Activated T-helper 2 cell treated with anti-CD3 and anti-CD28 coated beads, Interferon-gamma antibody, Interleukin-2, Interleukin-4, amounts not matched to agents 10 μg/mL and 5 μg/mL and 100 μg/mL, durations not matched to agents 14 hours and 24 hours and 36 hours (primary cell): ENCODE measurements at regions not wholly inside any gene's neighbourhood (a gene's known extent, or its start where the extent isn't known, plus 50 kb on each side); places are given as distances from the start of the nearest gene placed in this dataset.

Source experiments
- DNase-seq: peaks from one replicate; pipeline ENCODE4 v3.0.0; 2021; ENCODE audit warnings: low spot score
- H3K27ac Mint-ChIP-seq: one replicate; pipeline ENCODE4 v1.8.0; 2021; ENCODE audit warnings: mixed read lengths
- H3K27me3 Mint-ChIP-seq: one replicate; pipeline ENCODE4 v1.8.0; 2021; ENCODE audit warnings: low read depth, mixed read lengths
- H3K36me3 Mint-ChIP-seq: one replicate; pipeline ENCODE4 v1.8.0; 2021; ENCODE audit warnings: low read depth, mixed read lengths
- H3K4me1 Mint-ChIP-seq: one replicate; pipeline ENCODE4 v1.8.0; 2021; ENCODE audit warnings: low read depth, mixed read lengths
- H3K4me3 Mint-ChIP-seq: one replicate; pipeline ENCODE4 v1.8.0; 2021; ENCODE audit warnings: low read depth, mild to moderate bottlenecking, moderate library complexity, mixed read lengths
- H3K9me3 Mint-ChIP-seq: one replicate; pipeline ENCODE4 v1.8.0; 2021; ENCODE audit warnings: mixed read lengths
- intact Hi-C: fragments of 100-400 bp; cut with micrococcal nuclease; formaldehyde crosslinking; loops from one replicate; pipeline ENCODE4 v1.15.1; 2023

GRCh38 chr3:168877899-168878298 lies 782.2 kb upstream of the GOLIM4 start:
- no peaks in the 10 kb centered on the region for H3K27me3 Mint-ChIP-seq
- DNase-seq = no peak
- no peak overlapping the region for H3K27ac Mint-ChIP-seq
- H3K4me1 Mint-ChIP-seq = peaks cover 4% of the 10 kb centered on the region
- no peaks in the 10 kb centered on the region for H3K36me3 Mint-ChIP-seq
- intact Hi-C loops = no loop called here
- H3K9me3 Mint-ChIP-seq = no peaks in the 10 kb centered on the region
- no peak overlapping the region for H3K4me3 Mint-ChIP-seq

GRCh38 chr3:168876346-168877035 lies 780.8 kb upstream of the GOLIM4 start:
- no peak overlapping the region for H3K4me3 Mint-ChIP-seq
- H3K36me3 Mint-ChIP-seq = no peaks in the 10 kb centered on the region
- intact Hi-C loops = no loop called here
- peaks cover 4% of the 10 kb centered on the region for H3K4me1 Mint-ChIP-seq
- no peaks in the 10 kb centered on the region for H3K27me3 Mint-ChIP-seq
- no peak overlapping the region for H3K27ac Mint-ChIP-seq
- DNase-seq = no peak
- no peaks in the 10 kb centered on the region for H3K9me3 Mint-ChIP-seq

GRCh38 chr3:168872826-168873225 lies 777.1 kb upstream of the GOLIM4 start:
- Mint-ChIP-seq H3K4me3 (no peak overlapping the region), H3K36me3 (no peaks in the 10 kb centered on the region), H3K9me3 (no peaks in the 10 kb centered on the region), H3K27ac (no peak overlapping the region), H3K27me3 (no peaks in the 10 kb centered on the region), H3K4me1 (peaks cover 4% of the 10 kb centered on the region)
- intact Hi-C loops = no loop called here
- DNase-seq = no peak

GRCh38 chr3:168870892-168871291 lies 775.2 kb upstream of the GOLIM4 start:
- H3K4me1 Mint-ChIP-seq = no peaks in the 10 kb centered on the region
- H3K9me3 Mint-ChIP-seq = no peaks in the 10 kb centered on the region
- intact Hi-C loops = no loop called here
- DNase-seq = no peak
- no peaks in the 10 kb centered on the region for H3K36me3 Mint-ChIP-seq
- no peak overlapping the region for H3K27ac Mint-ChIP-seq
- H3K4me3 Mint-ChIP-seq = no peak overlapping the region
- no peaks in the 10 kb centered on the region for H3K27me3 Mint-ChIP-seq

- DNase-seq = no peak
- no peaks in the 10 kb centered on the region for H3K9me3 Mint-ChIP-seq
- intact Hi-C loops = loop anchor here (5.0 kb wide), 1 partner anchor 802 kb away; no protein-coding TSS in a partner anchor
These were observed 769.4 kb upstream of the GOLIM4 start for GRCh38 chr3:168865022-168865551.

GRCh38 chr3:168864107-168865021 lies 768.6 kb upstream of the GOLIM4 start:
- DNase-seq = no peak
- no peak overlapping the region for H3K4me3 Mint-ChIP-seq
- intact Hi-C loops = loop anchor here (5.0 kb wide), 1 partner anchor 803 kb away; no protein-coding TSS in a partner anchor
- no peaks in the 10 kb centered on the region for H3K36me3 Mint-ChIP-seq
- no peaks in the 10 kb centered on the region for H3K9me3 Mint-ChIP-seq
- no peak overlapping the region for H3K27ac Mint-ChIP-seq
- no peaks in the 10 kb centered on the region for H3K4me1 Mint-ChIP-seq
- no peaks in the 10 kb centered on the region for H3K27me3 Mint-ChIP-seq

More at GRCh38 chr3:168865022-168865551, 769.4 kb upstream of the GOLIM4 start:
- H3K36me3 Mint-ChIP-seq = no peaks in the 10 kb centered on the region
- H3K27me3 Mint-ChIP-seq = no peaks in the 10 kb centered on the region
- H3K4me1 Mint-ChIP-seq = no peaks in the 10 kb centered on the region
- no peak overlapping the region for H3K4me3 Mint-ChIP-seq
- no peak overlapping the region for H3K27ac Mint-ChIP-seq

- Mint-ChIP-seq H3K36me3 (no peaks in the 10 kb centered on the region), H3K4me3 (no peak overlapping the region), H3K9me3 (no peaks in the 10 kb centered on the region), H3K27ac (no peak overlapping the region), H3K4me1 (no peaks in the 10 kb centered on the region), H3K27me3 (no peaks in the 10 kb centered on the region)
- no peak for DNase-seq
- intact Hi-C loops = no loop called here
These were observed 767.8 kb upstream of the GOLIM4 start for GRCh38 chr3:168863561-168863960.

GRCh38 chr3:168862466-168862865 lies 766.7 kb upstream of the GOLIM4 start:
- no peaks in the 10 kb centered on the region for H3K36me3 Mint-ChIP-seq
- H3K27me3 Mint-ChIP-seq = no peaks in the 10 kb centered on the region
- intact Hi-C loops = no loop called here
- no peaks in the 10 kb centered on the region for H3K9me3 Mint-ChIP-seq
- H3K4me1 Mint-ChIP-seq = no peaks in the 10 kb centered on the region
- H3K4me3 Mint-ChIP-seq = no peak overlapping the region
- no peak overlapping the region for H3K27ac Mint-ChIP-seq
- no peak for DNase-seq

- Mint-ChIP-seq H3K9me3 (no peaks in the 10 kb centered on the region), H3K4me3 (no peak overlapping the region), H3K36me3 (no peaks in the 10 kb centered on the region), H3K27me3 (no peaks in the 10 kb centered on the region), H3K4me1 (no peaks in the 10 kb centered on the region), H3K27ac (no peak overlapping the region)
- intact Hi-C loops = no loop called here
- no peak for DNase-seq
These were observed 764.9 kb upstream of the GOLIM4 start for GRCh38 chr3:168860592-168860991.

- no peaks in the 10 kb centered on the region for H3K27me3 Mint-ChIP-seq
- no peaks in the 10 kb centered on the region for H3K36me3 Mint-ChIP-seq
- H3K4me1 Mint-ChIP-seq = no peaks in the 10 kb centered on the region
- intact Hi-C loops = no loop called here
- no peak overlapping the region for H3K27ac Mint-ChIP-seq
- no peaks in the 10 kb centered on the region for H3K9me3 Mint-ChIP-seq
- DNase-seq = no peak
- H3K4me3 Mint-ChIP-seq = no peak overlapping the region
These were observed 764.3 kb upstream of the GOLIM4 start for GRCh38 chr3:168860028-168860427.

GRCh38 chr3:168859574-168859973 lies 763.9 kb upstream of the GOLIM4 start:
- no peak for DNase-seq
- no peaks in the 10 kb centered on the region for H3K36me3 Mint-ChIP-seq
- no peaks in the 10 kb centered on the region for H3K4me1 Mint-ChIP-seq
- no peak overlapping the region for H3K4me3 Mint-ChIP-seq
- H3K27me3 Mint-ChIP-seq = no peaks in the 10 kb centered on the region
- intact Hi-C loops = no loop called here
- H3K9me3 Mint-ChIP-seq = no peaks in the 10 kb centered on the region
- H3K27ac Mint-ChIP-seq = no peak overlapping the region

- DNase-seq = no peak
- Mint-ChIP-seq H3K27ac (no peak overlapping the region), H3K27me3 (no peaks in the 10 kb centered on the region), H3K4me1 (no peaks in the 10 kb centered on the region), H3K4me3 (no peak overlapping the region), H3K36me3 (no peaks in the 10 kb centered on the region), H3K9me3 (no peaks in the 10 kb centered on the region)
- intact Hi-C loops = no loop called here
These were observed 763.4 kb upstream of the GOLIM4 start for GRCh38 chr3:168859143-168859542.

- H3K27me3 Mint-ChIP-seq = no peaks in the 10 kb centered on the region
- H3K4me3 Mint-ChIP-seq = no peak overlapping the region
- no peaks in the 10 kb centered on the region for H3K4me1 Mint-ChIP-seq
- no peaks in the 10 kb centered on the region for H3K9me3 Mint-ChIP-seq
- H3K27ac Mint-ChIP-seq = no peak overlapping the region
- H3K36me3 Mint-ChIP-seq = no peaks in the 10 kb centered on the region
- intact Hi-C loops = no loop called here
- no peak for DNase-seq
These were observed 762.6 kb upstream of the GOLIM4 start for GRCh38 chr3:168858327-168858726.
